Activated naive CD4-positive, alpha-beta T cell treated with anti-CD3 and anti-CD28 coated beads, Interleukin-2, amount 50 U/mL, for 72 hours (primary cell): ENCODE measurements at regions not wholly inside any gene's neighbourhood (a gene's known extent, or its start where the extent isn't known, plus 50 kb on each side); places are given as distances from the start of the nearest gene placed in this dataset.

Source experiments
- ATAC-seq, 2 donors: fragments of 150-1000 bp; cut with Tn5 transposase; 2 replicates each; pipeline ENCODE4 v1.10.0; 2021; ENCODE audit warnings: mild to moderate bottlenecking in 2 of 2, moderate library complexity in 2 of 2
- DNase-seq, 2 donors: peaks; one replicate each; pipeline ENCODE4 v3.0.0; 2021 to 2022; ENCODE audit warnings: low spot score in 2 of 2
- H3K27ac Mint-ChIP-seq, 2 donors: one replicate each; pipeline ENCODE4 v1.8.0; 2022; ENCODE audit warnings: mild to moderate bottlenecking in 2 of 2, mixed read lengths in 2 of 2
- H3K36me3 Mint-ChIP-seq, 2 donors: one replicate each; pipeline ENCODE4 v1.8.0; 2022; ENCODE audit warnings: mixed read lengths in 2 of 2
- H3K9me3 Mint-ChIP-seq, 2 donors: one replicate each; pipeline ENCODE4 v1.8.0; 2022; ENCODE audit warnings: mixed read lengths in 2 of 2

DNA sequence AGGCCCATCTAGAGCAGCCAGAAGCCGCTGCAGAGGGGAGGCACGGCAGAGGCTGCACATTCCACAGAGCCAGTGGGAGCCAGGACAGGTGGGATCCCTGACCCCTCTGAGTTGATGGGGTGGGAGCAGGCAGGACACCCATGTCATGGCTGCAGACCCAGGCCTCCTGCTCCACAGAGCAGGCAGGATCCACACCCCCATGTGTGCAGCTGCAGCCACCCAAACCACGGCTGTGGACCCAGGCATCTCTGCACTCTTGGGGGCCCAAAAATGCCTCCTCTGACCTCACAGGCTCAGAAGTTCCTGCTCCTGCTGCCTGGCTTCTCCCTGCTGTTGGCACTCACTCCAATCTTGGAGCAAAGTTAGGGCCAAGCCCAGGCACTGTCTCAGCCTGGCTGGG lies 112.3 kb upstream of the TMEM18 start:
- peaks cover 0 to 9% of the 10 kb centered on the region in 2 donors for H3K36me3 Mint-ChIP-seq
- DNase-seq: no peak
- no peak overlapping the region for H3K27ac Mint-ChIP-seq
- peaks cover 0 to 7% of the 10 kb centered on the region in 2 donors for H3K9me3 Mint-ChIP-seq
- ATAC-seq: no peak

DNA sequence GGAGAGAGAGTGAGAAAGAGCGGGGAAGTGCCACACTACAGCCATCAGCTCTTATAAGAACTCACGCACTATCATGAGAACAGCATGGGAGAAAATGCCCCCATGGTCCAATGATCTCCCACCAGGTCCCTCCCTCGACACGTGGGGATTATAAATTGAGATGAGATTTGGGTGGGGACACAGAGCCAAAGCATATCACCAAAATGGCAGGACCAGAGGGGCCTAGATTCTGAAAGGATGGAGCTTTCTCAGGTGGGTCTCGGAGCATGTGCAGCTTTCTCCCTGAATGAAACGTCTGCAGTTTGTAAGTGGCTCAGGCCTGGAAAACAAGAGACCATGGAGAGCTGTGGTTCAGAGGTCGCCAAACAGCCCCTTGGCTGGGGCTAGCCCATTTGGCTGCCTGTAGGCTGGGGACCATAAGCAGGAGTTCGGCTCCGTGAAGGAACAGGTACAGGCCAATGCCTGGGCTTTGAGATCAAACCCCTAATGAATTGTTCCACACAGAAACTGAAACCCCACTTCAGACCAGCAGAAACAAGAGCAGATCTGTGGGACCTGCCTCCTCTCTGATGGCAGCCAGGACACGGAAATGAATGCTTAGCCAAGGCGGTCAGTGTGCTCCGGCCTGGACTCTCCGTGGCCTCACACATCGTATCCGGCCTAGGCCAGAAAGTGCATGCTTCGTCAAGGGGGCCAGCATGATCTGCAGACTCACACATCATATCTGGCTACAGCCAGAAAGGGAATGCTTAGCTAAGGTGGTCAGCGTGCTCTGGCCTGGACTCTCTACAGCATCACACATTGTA lies 111.2 kb upstream of the TMEM18 start:
- H3K27ac Mint-ChIP-seq: no peak overlapping the region
- peaks cover 0 to 9% of the 10 kb centered on the region in 2 donors for H3K36me3 Mint-ChIP-seq
- H3K9me3 Mint-ChIP-seq: peaks cover 0 to 7% of the 10 kb centered on the region in 2 donors
- no peak for DNase-seq
- ATAC-seq: no peak

GRCh38 chr2:784753-785152 lies 107.5 kb upstream of the TMEM18 start:
- no peak overlapping the region for H3K27ac Mint-ChIP-seq
- H3K9me3 Mint-ChIP-seq: peaks cover 0 to 3% of the 10 kb centered on the region in 2 donors
- DNase-seq (no peak), ATAC-seq (no peak)
- peaks cover 0 to 4% of the 10 kb centered on the region in 2 donors for H3K36me3 Mint-ChIP-seq

GRCh38 chr2:780581-780980 lies 103.4 kb upstream of the TMEM18 start:
- H3K9me3 Mint-ChIP-seq: no peaks in the 10 kb centered on the region
- H3K36me3 Mint-ChIP-seq: no peaks in the 10 kb centered on the region
- no peak for ATAC-seq
- no peak overlapping the region for H3K27ac Mint-ChIP-seq
- no peak for DNase-seq

- H3K9me3 Mint-ChIP-seq: no peaks in the 10 kb centered on the region
- DNase-seq (no peak), ATAC-seq (no peak)
- no peaks in the 10 kb centered on the region for H3K36me3 Mint-ChIP-seq
- no peak overlapping the region for H3K27ac Mint-ChIP-seq
These were observed 102.8 kb upstream of the TMEM18 start for GRCh38 chr2:780002-780401.

- no peak for ATAC-seq
- Mint-ChIP-seq H3K9me3 (no peaks in the 10 kb centered on the region), H3K36me3 (no peaks in the 10 kb centered on the region), H3K27ac (no peak overlapping the region)
- no peak for DNase-seq
These were observed 101.6 kb upstream of the TMEM18 start for GRCh38 chr2:778731-779350.

DNA sequence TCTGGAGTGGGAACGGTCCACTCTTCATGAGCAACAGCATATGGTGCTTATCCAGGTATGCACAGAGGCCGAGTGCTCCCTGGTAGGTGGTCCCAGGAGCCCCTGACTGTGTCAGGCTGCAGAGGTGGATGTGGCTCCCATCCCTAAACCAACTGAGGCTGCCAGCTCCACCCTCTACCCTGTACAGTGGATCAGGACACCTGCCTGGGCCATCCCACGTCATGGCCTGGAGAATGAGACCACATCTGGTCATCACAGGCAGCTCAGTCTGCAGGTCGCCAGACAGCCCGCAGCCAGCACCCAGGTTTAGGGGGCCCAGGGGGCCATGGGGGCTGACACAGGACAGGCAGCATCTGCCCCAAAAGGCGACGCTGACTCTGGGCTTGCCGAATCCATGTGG lies 100.3 kb upstream of the TMEM18 start:
- DNase-seq (no peak), ATAC-seq (no peak)

DNA sequence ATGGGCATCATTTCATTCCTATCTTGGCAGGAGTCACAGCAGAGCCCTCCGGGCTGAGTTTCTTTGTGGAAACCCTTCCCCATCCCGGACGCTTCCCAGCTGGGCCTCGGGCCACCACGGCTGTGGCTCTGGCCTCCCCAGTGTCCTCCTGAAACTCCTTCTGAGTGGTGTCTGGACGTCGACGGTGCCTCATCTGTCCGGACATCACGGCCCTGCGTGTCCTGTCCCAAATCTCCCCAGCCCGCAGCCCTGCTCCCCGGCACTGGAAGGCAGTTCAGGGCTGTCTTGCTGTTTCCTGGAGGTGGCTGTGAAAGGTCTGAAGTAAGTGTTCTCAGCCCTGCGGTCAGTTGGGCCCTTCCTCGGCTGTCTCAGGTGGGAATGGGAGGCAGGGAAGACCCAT lies 99.8 kb upstream of the TMEM18 start:
- no peak for ATAC-seq
- no peak for DNase-seq
- Mint-ChIP-seq H3K36me3 (no peaks in the 10 kb centered on the region), H3K27ac (no peak overlapping the region), H3K9me3 (no peaks in the 10 kb centered on the region)

More for the DNA sequence above, 100.3 kb upstream of the TMEM18 start:
- H3K9me3 Mint-ChIP-seq: no peaks in the 10 kb centered on the region
- no peak overlapping the region for H3K27ac Mint-ChIP-seq
- H3K36me3 Mint-ChIP-seq: no peaks in the 10 kb centered on the region

DNA sequence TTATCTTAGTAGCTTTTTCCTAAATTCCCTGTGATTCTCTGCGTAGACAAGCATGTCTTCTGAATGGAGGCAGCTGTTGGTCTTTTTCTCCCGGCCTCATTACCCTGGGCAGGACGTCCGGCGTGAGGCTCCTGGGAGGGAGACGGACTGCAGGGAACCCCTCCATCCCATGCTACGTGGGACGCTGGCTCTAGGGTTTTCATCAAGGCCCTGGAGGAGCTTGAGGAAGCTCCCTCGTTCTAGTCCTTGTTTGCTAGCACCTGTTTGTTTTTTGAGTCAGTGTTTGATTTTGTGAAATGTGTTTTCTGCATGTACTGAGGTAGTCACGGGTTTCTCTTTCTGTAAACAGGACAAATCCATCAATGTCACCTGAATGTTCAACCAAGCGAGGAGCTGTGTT lies 99.3 kb upstream of the TMEM18 start:
- no peak for ATAC-seq
- Mint-ChIP-seq H3K27ac (no peak overlapping the region), H3K9me3 (no peaks in the 10 kb centered on the region), H3K36me3 (no peaks in the 10 kb centered on the region)
- DNase-seq: no peak

DNA sequence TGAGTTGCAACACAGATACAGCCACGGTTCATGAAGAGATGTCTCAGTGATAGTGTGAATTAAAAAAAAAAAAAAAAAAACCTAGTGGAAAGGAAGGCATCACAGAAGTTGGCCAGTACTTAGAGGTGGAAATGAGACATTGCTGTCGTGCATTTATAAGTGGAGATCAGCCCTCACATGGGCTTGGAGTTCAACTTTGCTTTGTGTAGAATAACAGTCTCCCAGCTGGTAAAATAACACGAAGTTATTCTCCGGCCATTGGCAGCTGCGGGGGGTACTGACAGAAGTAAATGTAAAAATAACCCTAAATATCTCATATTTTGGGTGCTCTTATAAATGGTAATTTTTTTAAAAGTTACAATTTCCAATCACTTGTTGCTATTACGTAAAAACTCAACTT lies 98.8 kb upstream of the TMEM18 start:
- no peaks in the 10 kb centered on the region for H3K36me3 Mint-ChIP-seq
- DNase-seq (no peak), ATAC-seq (no peak)
- H3K9me3 Mint-ChIP-seq: no peaks in the 10 kb centered on the region
- H3K27ac Mint-ChIP-seq: no peak overlapping the region

GRCh38 chr2:774436-774835 lies 97.2 kb upstream of the TMEM18 start:
- Mint-ChIP-seq H3K27ac (no peak overlapping the region), H3K9me3 (no peaks in the 10 kb centered on the region), H3K36me3 (no peaks in the 10 kb centered on the region)
- DNase-seq (no peak), ATAC-seq (no peak)

DNA sequence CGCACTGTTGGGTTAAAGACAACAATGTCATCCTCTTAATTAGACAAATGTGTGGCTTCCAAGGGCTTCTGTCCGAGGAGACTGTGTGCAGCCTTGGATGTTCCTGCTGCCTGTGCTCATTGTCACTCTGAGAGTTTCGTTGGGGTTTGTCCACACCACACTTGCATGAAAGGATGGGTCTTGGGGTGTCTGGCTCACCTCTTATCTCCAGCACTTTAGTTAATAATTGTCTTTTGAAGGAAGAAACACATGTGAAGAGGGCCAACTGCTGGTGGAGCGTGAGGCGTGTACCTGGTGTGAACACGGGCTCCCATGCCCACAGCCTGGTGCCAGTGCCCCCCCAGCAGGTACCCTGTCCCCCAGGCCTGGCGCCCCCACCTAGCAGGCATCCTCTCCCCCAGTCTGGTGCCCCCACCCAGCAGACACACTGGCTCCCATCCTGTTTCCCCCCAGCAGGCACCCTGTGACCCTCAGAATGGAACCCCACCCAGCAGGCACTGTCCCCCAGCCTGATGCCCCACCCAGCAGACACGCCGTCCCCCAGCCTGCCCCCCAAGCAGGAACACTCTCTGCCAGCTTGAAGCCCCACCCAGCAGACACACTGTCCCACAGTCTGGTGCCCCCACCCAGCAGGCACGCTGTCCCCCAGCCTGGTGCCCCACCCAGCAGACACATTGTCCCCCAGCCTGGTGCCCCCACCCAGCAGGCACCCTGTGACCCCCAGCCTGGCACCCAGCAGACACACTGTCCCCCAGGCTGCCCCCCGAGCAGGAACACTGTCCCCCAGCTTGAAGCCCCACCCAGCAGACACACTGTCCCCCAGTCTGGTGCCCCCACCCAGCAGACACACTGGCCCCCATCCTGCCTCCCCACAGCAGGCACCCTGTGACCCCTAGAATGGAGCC lies 96.3 kb upstream of the TMEM18 start:
- peaks cover 6% of the 10 kb centered on the region in 2 donors for H3K36me3 Mint-ChIP-seq

DNA sequence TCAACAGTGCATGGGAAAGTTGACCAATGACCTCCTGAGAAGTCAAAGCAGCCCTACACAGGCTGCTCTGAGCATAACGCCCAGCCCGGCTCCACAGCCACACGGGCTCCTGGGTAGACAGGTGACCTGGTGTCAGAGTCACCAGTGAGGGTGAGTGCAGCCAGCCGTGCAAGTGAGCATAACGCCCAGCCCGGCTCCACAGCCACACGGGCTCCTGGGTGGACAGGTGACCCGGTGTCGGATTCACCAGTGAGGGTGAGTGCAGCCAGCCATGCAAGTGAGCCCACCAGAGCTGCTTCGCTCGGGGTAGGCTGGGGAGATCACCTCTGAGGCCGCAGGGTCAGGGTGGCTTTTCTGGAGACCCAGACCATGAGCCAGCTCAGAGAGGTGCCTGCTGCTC lies 94.3 kb upstream of the TMEM18 start:
- Mint-ChIP-seq H3K27ac (no peak overlapping the region), H3K36me3 (peaks cover 9 to 10% of the 10 kb centered on the region in 2 donors), H3K9me3 (peaks cover 0 to 5% of the 10 kb centered on the region in 2 donors)
- DNase-seq (no peak), ATAC-seq (no peak)

More for the DNA sequence above, 96.3 kb upstream of the TMEM18 start:
- peak overlapping the region in 1 of 2 donors; percentile 79 for H3K27ac Mint-ChIP-seq
- peaks cover 0 to 5% of the 10 kb centered on the region in 2 donors for H3K9me3 Mint-ChIP-seq
- ATAC-seq (no peak), DNase-seq (no peak)

GRCh38 chr2:770776-771175 lies 93.6 kb upstream of the TMEM18 start:
- H3K27ac Mint-ChIP-seq: no peak overlapping the region
- peaks cover 0 to 5% of the 10 kb centered on the region in 2 donors for H3K9me3 Mint-ChIP-seq
- peaks cover 9 to 10% of the 10 kb centered on the region in 2 donors for H3K36me3 Mint-ChIP-seq
- DNase-seq (no peak), ATAC-seq (no peak)

DNA sequence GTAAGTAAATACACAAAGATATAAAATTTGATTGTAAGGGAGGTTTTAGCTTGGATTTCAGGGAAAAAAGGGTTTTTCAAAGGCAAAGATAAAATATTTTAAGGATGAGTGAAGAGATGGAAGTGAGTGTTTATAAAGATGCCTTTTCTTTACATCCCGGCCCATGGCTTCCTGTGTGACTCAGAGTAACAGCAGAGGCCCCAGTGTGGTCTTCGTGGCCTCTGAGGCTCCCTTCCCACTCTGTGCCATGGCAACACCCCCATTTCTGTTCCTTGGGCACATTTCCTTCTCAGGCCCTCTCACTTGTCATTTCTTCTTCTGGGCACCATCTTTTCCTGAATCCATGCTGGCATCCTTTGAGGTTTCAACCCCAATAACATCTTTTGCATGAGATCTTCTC lies 92.6 kb upstream of the TMEM18 start:
- ATAC-seq (no peak), DNase-seq (no peak)
- no peak overlapping the region for H3K27ac Mint-ChIP-seq
- peaks cover 9 to 10% of the 10 kb centered on the region in 2 donors for H3K36me3 Mint-ChIP-seq
- peaks cover 0 to 5% of the 10 kb centered on the region in 2 donors for H3K9me3 Mint-ChIP-seq

GRCh38 chr2:768451-768850 lies 91.2 kb upstream of the TMEM18 start:
- ATAC-seq (no peak), DNase-seq (no peak)
- H3K36me3 Mint-ChIP-seq: peaks cover 9 to 10% of the 10 kb centered on the region in 2 donors
- H3K27ac Mint-ChIP-seq: no peak overlapping the region
- peaks cover 0 to 5% of the 10 kb centered on the region in 2 donors for H3K9me3 Mint-ChIP-seq

DNA sequence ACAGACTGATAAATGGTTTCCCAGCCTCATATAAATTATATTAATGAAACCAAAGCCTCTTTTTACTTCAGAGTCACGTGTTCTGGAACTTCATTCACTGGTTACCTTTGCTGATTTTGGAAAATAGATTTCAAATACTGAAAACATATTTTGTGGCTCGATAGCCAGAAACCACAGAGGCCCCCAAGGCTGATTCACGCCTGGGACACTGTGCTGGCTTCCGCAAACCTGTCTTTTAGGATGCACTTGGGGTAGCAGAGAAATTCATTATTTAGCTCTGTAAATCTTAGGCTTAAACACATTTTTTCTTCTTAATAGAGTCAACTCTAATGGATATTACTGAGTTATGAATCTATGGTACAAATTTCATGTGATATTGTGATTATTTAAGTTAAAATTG lies 90.7 kb upstream of the TMEM18 start:
- DNase-seq (no peak), ATAC-seq (no peak)
- peaks cover 0 to 5% of the 10 kb centered on the region in 2 donors for H3K9me3 Mint-ChIP-seq
- no peak overlapping the region for H3K27ac Mint-ChIP-seq
- peaks cover 9 to 10% of the 10 kb centered on the region in 2 donors for H3K36me3 Mint-ChIP-seq
